HCT116 (cell line): ENCODE measurements at regions not wholly inside any gene's neighbourhood (a gene's known extent, or its start where the extent isn't known, plus 50 kb on each side); places are given as distances from the start of the nearest gene placed in this dataset.

Experiments
- ATAC-seq: fragments of 200-7000 bp; cut with Tn5 transposase; 2 replicates; pipeline ENCODE4 v1.9.1; 2020; ENCODE audit warnings: mild to moderate bottlenecking, moderate library complexity
- BruUV-seq: library from RNA; stranded (reverse); fragments of 400-500 nt; replicated peaks from 2 replicates; lab custom pipeline; 2021; lab: Mats Ljungman, UMichigan
- CTCF ChIA-PET: fragments of 300-600 bp; sonication (Branson Sonifier 250); formaldehyde crosslinking; loops from one replicate; lab custom pipeline; 2021; ENCODE audit warnings: antibody characterized with exemption; lab: Charles Lee
- POLR2A ChIA-PET: fragments of 300-600, 350-600 bp; sonication (Branson Sonifier 250); formaldehyde crosslinking; loops from one replicate; lab custom pipeline; 2021; ENCODE audit warnings: antibody characterized with exemption; lab: Charles Lee
- RAD21 ChIA-PET, 2 experiments: fragments of 300-600 bp; sonication (Branson Sonifier 250); formaldehyde crosslinking; loops; one replicate each; lab custom pipeline; 2023; ENCODE audit warnings: low total read pairs in 2 of 2; ENCODE audit not compliant: uncharacterized antibody in 2 of 2, unreplicated experiment in 2 of 2, low non-redundant PET in 1 of 2; lab: Charles Lee
- DNase-seq: peaks from one replicate; pipeline ENCODE4 v3.0.0-alpha.2; 2010; ENCODE audit warnings: low read depth, low spot score
- H2AFZ ChIP-seq: fragments of 200-600 bp; shearing (Covaris generic), sonication (generic); 2 replicates; pipeline ENCODE4 v1.6.1; 2017; ENCODE audit warnings: low read depth, mixed run types, mixed read lengths, antibody characterized with exemption, low read length; ENCODE audit not compliant: poor library complexity, severe bottlenecking
- H3K27ac ChIP-seq: 2 replicates; pipeline ENCODE4 v1.5.1; 2012; ENCODE audit warnings: low read depth, low read length
- H3K27me3 ChIP-seq: fragments of 200-600 bp; sonication (generic); 2 replicates; pipeline ENCODE4 v1.6.1; 2016; ENCODE audit warnings: mixed run types, low read length, mixed read lengths; ENCODE audit not compliant: insufficient read depth
- H3K36me3 ChIP-seq, 2 experiments: fragments of 200-500 bp in 1 of 2; fragments of 200-600 bp in 1 of 2; sonication (Bioruptor generic) in 1 of 2; sonication (generic) in 1 of 2; 2 replicates each; pipeline versions ENCODE4 v1.5.1 to v1.6.1; 2014 to 2016; ENCODE audit warnings: low read length in 2 of 2, inconsistent platforms in 1 of 2, mixed read lengths in 1 of 2, mixed run types in 1 of 2; ENCODE audit not compliant: insufficient read depth in 2 of 2, control insufficient read depth in 1 of 2
- H3K4me1 ChIP-seq, 2 experiments: fragments of 200-600 bp in 1 of 2; sonication (generic) in 1 of 2; 2 replicates each; pipeline versions ENCODE4 v1.5.1 to v1.6.1; 2012 to 2017; ENCODE audit warnings: low read length in 2 of 2, inconsistent platforms in 1 of 2, mild to moderate bottlenecking in 1 of 2, mixed read lengths in 1 of 2, mixed run types in 1 of 2, moderate library complexity in 1 of 2; ENCODE audit not compliant: insufficient read depth in 2 of 2, control insufficient read depth in 1 of 2
- H3K4me2 ChIP-seq: fragments of 200-600 bp; sonication (generic); 2 replicates; pipeline ENCODE4 v1.6.1; 2017; ENCODE audit warnings: mixed run types, low read length, mixed read lengths
- H3K4me3 ChIP-seq, 2 experiments: fragments of 200-600 bp in 1 of 2; sonication (generic) in 1 of 2; replicated peaks in 1 of 2; 2 replicates each; pipeline ENCODE4 v1.5.1; 2011 to 2016; ENCODE audit warnings: low read length in 2 of 2, control low read depth in 1 of 2, low read depth in 1 of 2, mild to moderate bottlenecking in 1 of 2, mixed read lengths in 1 of 2, mixed run types in 1 of 2
- H3K79me2 ChIP-seq: fragments of 200-600 bp; sonication (generic); 2 replicates; pipeline ENCODE4 v1.6.1; 2017; ENCODE audit warnings: mild to moderate bottlenecking, mixed run types, low read length, moderate library complexity, mixed read lengths; ENCODE audit not compliant: insufficient read depth
- H3K9ac ChIP-seq: fragments of 200-600 bp; sonication (generic); 2 replicates; pipeline ENCODE4 v1.6.1; 2016; ENCODE audit warnings: low read length, mixed read lengths
- H3K9me2 ChIP-seq: fragments of 200-600 bp; sonication (generic), shearing (Covaris generic); 2 replicates; pipeline ENCODE4 v1.6.1; 2017; ENCODE audit warnings: mixed run types, mild to moderate bottlenecking, moderate library complexity; ENCODE audit not compliant: insufficient read depth
- H3K9me3 ChIP-seq, 2 experiments: fragments of 200-500 bp in 1 of 2; fragments of 200-600 bp in 1 of 2; sonication (Bioruptor generic) in 1 of 2; sonication (generic) in 1 of 2; 2 replicates each; pipeline ENCODE4 v1.6.1; 2014 to 2017; ENCODE audit warnings: low read length in 2 of 2, mixed read lengths in 2 of 2, inconsistent platforms in 1 of 2, low read depth in 1 of 2, mild to moderate bottlenecking in 1 of 2, mixed run types in 1 of 2, moderate library complexity in 1 of 2; ENCODE audit not compliant: control insufficient read depth in 1 of 2, insufficient read depth in 1 of 2
- H4K20me1 ChIP-seq: fragments of 200-600 bp; sonication (generic), shearing (Covaris generic); 2 replicates; pipeline ENCODE4 v1.6.1; 2017; ENCODE audit warnings: mixed run types, mild to moderate bottlenecking, moderate library complexity; ENCODE audit not compliant: insufficient read depth
- CTCF ChIP-seq, 3 experiments: fragments of 200-600 bp in 1 of 3; sonication (generic) in 1 of 3; IDR thresholded peaks in 2 of 3; conservative IDR thresholded peaks in 1 of 3; 2 replicates each; pipeline ENCODE4 v1.5.1; 2012 to 2017; ENCODE audit warnings: low read depth in 2 of 3, low read length in 2 of 3, antibody characterized with exemption in 1 of 3, borderline replicate concordance in 1 of 3, control low read depth in 1 of 3, mild to moderate bottlenecking in 1 of 3, mixed read lengths in 1 of 3, mixed run types in 1 of 3, moderate library complexity in 1 of 3; ENCODE audit not compliant: insufficient read depth in 1 of 3
- EZH2 ChIP-seq: fragments of 200-600 bp; sonication (generic); IDR thresholded peaks from 2 replicates; pipeline ENCODE4 v1.6.1; 2017; ENCODE audit warnings: antibody characterized with exemption, mixed run types
- MAX ChIP-seq: IDR thresholded peaks from 2 replicates; pipeline ENCODE4 v1.6.1; 2012
- POLR2A ChIP-seq: IDR thresholded peaks from 2 replicates; pipeline ENCODE4 v1.7.0; 2011; ENCODE audit warnings: borderline replicate concordance; ENCODE audit not compliant: insufficient read depth, insufficient read length; ENCODE audit errors: extremely low read depth
- POLR2AphosphoS5 ChIP-seq: IDR thresholded peaks from 2 replicates; pipeline ENCODE4 v1.6.1; 2011; ENCODE audit warnings: mild to moderate bottlenecking, low read depth, low read length, moderate library complexity
- RAD21 ChIP-seq: IDR thresholded peaks from 2 replicates; pipeline ENCODE4 v1.6.1; 2012; ENCODE audit warnings: low read depth, mild to moderate bottlenecking
- REST ChIP-seq: IDR thresholded peaks from 2 replicates; pipeline ENCODE4 v1.6.1; 2012; ENCODE audit warnings: low read depth
- SP1 ChIP-seq: IDR thresholded peaks from 2 replicates; pipeline ENCODE4 v1.6.1; 2012; ENCODE audit warnings: low read depth
- YY1 ChIP-seq: IDR thresholded peaks from 2 replicates; pipeline ENCODE4 v1.6.1; 2011; ENCODE audit warnings: low read length, low read depth, moderate library complexity, mild to moderate bottlenecking; ENCODE audit not compliant: insufficient replicate concordance; ENCODE audit errors: extremely low read depth
- ZFX ChIP-seq: fragments of 450-650 bp; IDR thresholded peaks from 2 replicates; pipeline ENCODE4 v1.6.1; 2017
- intact Hi-C: fragments of 100-400 bp; cut with micrococcal nuclease; formaldehyde crosslinking; loops from 2 replicates; pipeline ENCODE4 v1.10.0; 2022
- TF ChIP-seq, protein P1 (sequence below): IDR thresholded peaks from 2 replicates; pipeline ENCODE4 v1.6.1; 2012

- RAD21 ChIA-PET: no interaction called here
- H3K9ac ChIP-seq: no peak overlapping the region
- no peak overlapping the region for H3K4me2 ChIP-seq
- POLR2A ChIA-PET: no interaction called here
- 0 out of 4 replicates have a peak, but pooled peaks cover 0 to 2% of the 10 kb centered on the region in 2 experiments for H3K9me3 ChIP-seq
- intact Hi-C loops: no loop called here
- H4K20me1 ChIP-seq: no peaks in the 10 kb centered on the region
- no peaks in the 10 kb centered on the region for H3K79me2 ChIP-seq
- no peaks in the 10 kb centered on the region for H3K27me3 ChIP-seq
- H3K4me3 ChIP-seq: no peak overlapping the region
- H3K4me1 ChIP-seq: no peaks in the 10 kb centered on the region
- H3K27ac ChIP-seq: no peak overlapping the region
- no peak for ATAC-seq
- BruUV-seq: no TSS peak
- no peaks in the 10 kb centered on the region for H3K36me3 ChIP-seq
- CTCF ChIA-PET: no interaction called here
- H3K9me2 ChIP-seq: no peaks in the 10 kb centered on the region
- DNase-seq: no peak
- H2AFZ ChIP-seq: no peak overlapping the region
- no peak for TF ChIP-seq POLR2AphosphoS5
- TF ChIP-seq REST: no peak
- no peak for TF ChIP-seq YY1
- no peak for TF ChIP-seq SP1
Measured at GRCh38 chr4:14653338-14653737, 348.9 kb upstream of the CPEB2 start.

DNA sequence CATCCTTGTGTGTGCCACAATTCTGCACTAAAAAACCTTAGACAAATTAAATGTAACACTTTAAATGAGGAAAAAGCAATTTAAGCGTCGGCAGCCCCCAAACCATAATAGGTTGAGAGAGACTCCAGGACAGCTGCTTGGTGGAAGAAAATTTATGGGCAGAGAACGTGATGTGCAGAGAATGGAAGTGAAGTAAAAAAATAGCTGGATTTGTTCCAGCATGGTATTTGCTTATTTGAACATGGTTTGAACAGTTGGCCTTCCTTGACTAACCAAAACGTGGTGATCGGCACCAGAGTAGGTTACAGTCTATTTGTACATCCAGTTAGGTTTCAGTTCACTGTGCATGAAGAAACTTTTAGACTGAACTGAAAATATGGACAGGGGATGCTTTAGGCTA is 343.0 kb upstream of the CPEB2 start:
- no peak for ATAC-seq
- no peaks in the 10 kb centered on the region for H3K4me1 ChIP-seq
- intact Hi-C loops: no loop called here
- H3K79me2 ChIP-seq: no peaks in the 10 kb centered on the region
- RAD21 ChIA-PET: no interaction called here
- CTCF ChIA-PET: no interaction called here
- H3K27ac ChIP-seq: no peak overlapping the region
- DNase-seq: no peak
- no peak overlapping the region for H2AFZ ChIP-seq
- H3K4me3 ChIP-seq: no peak overlapping the region
- peaks cover 0 to 4% of the 10 kb centered on the region in 2 experiments; a peak in 1 of 4 replicates for H3K9me3 ChIP-seq
- no peaks in the 10 kb centered on the region for H3K9me2 ChIP-seq
- no peak overlapping the region for H3K9ac ChIP-seq
- POLR2A ChIA-PET: no interaction called here
- BruUV-seq: no TSS peak
- H3K4me2 ChIP-seq: no peak overlapping the region
- H3K36me3 ChIP-seq: no peaks in the 10 kb centered on the region
- no peaks in the 10 kb centered on the region for H3K27me3 ChIP-seq
- no peaks in the 10 kb centered on the region for H4K20me1 ChIP-seq
- no peak for TF ChIP-seq EZH2
- no peak for TF ChIP-seq POLR2A
- TF ChIP-seq CTCF (IDR thresholded peaks at IDR 0.05 in 2 of 3, conservative IDR thresholded peaks at IDR 0.05 in 1 of 3; ENCODE audit: borderline replicate concordance in 1 of 3, insufficient read depth in 1 of 3, low read depth in 2 of 3, low read length in 2 of 3): no peak
- no peak for TF ChIP-seq REST
- TF ChIP-seq, protein P1, sequence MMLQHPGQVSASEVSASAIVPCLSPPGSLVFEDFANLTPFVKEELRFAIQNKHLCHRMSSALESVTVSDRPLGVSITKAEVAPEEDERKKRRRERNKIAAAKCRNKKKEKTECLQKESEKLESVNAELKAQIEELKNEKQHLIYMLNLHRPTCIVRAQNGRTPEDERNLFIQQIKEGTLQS: no peak
- TF ChIP-seq ZFX: no peak
- TF ChIP-seq RAD21: no peak
- no peak for TF ChIP-seq MAX
